HCT116 (cell line): ENCODE measurements at regions not wholly inside any gene's neighbourhood (a gene's known extent, or its start where the extent isn't known, plus 50 kb on each side); places are given as distances from the start of the nearest gene placed in this dataset.
"Not testable (repeated sequence)": the region's sequence is repeated elsewhere in the genome, so short reads cannot be mapped to it uniquely, and the experiment has no call there.

ENCODE experiments used
- ATAC-seq: fragments of 200-7000 bp; cut with Tn5 transposase; 2 replicates; pipeline ENCODE4 v1.9.1; 2020; ENCODE audit warnings: mild to moderate bottlenecking, moderate library complexity
- BruUV-seq: library from RNA; stranded (reverse); fragments of 400-500 nt; replicated peaks from 2 replicates; lab custom pipeline; 2021; lab: Mats Ljungman, UMichigan
- CTCF ChIA-PET: fragments of 300-600 bp; sonication (Branson Sonifier 250); formaldehyde crosslinking; loops from one replicate; lab custom pipeline; 2021; ENCODE audit warnings: antibody characterized with exemption; lab: Charles Lee
- POLR2A ChIA-PET: fragments of 300-600, 350-600 bp; sonication (Branson Sonifier 250); formaldehyde crosslinking; loops from one replicate; lab custom pipeline; 2021; ENCODE audit warnings: antibody characterized with exemption; lab: Charles Lee
- RAD21 ChIA-PET, 2 experiments: fragments of 300-600 bp; sonication (Branson Sonifier 250); formaldehyde crosslinking; loops; one replicate each; lab custom pipeline; 2023; ENCODE audit warnings: low total read pairs in 2 of 2; ENCODE audit not compliant: uncharacterized antibody in 2 of 2, unreplicated experiment in 2 of 2, low non-redundant PET in 1 of 2; lab: Charles Lee
- DNase-seq: peaks from one replicate; pipeline ENCODE4 v3.0.0-alpha.2; 2010; ENCODE audit warnings: low read depth, low spot score
- H2AFZ ChIP-seq: fragments of 200-600 bp; shearing (Covaris generic), sonication (generic); 2 replicates; pipeline ENCODE4 v1.6.1; 2017; ENCODE audit warnings: low read depth, mixed run types, mixed read lengths, antibody characterized with exemption, low read length; ENCODE audit not compliant: poor library complexity, severe bottlenecking
- H3K27ac ChIP-seq: 2 replicates; pipeline ENCODE4 v1.5.1; 2012; ENCODE audit warnings: low read depth, low read length
- H3K27me3 ChIP-seq: fragments of 200-600 bp; sonication (generic); 2 replicates; pipeline ENCODE4 v1.6.1; 2016; ENCODE audit warnings: mixed run types, low read length, mixed read lengths; ENCODE audit not compliant: insufficient read depth
- H3K36me3 ChIP-seq, 2 experiments: fragments of 200-500 bp in 1 of 2; fragments of 200-600 bp in 1 of 2; sonication (Bioruptor generic) in 1 of 2; sonication (generic) in 1 of 2; 2 replicates each; pipeline versions ENCODE4 v1.5.1 to v1.6.1; 2014 to 2016; ENCODE audit warnings: low read length in 2 of 2, inconsistent platforms in 1 of 2, mixed read lengths in 1 of 2, mixed run types in 1 of 2; ENCODE audit not compliant: insufficient read depth in 2 of 2, control insufficient read depth in 1 of 2
- H3K4me1 ChIP-seq, 2 experiments: fragments of 200-600 bp in 1 of 2; sonication (generic) in 1 of 2; 2 replicates each; pipeline versions ENCODE4 v1.5.1 to v1.6.1; 2012 to 2017; ENCODE audit warnings: low read length in 2 of 2, inconsistent platforms in 1 of 2, mild to moderate bottlenecking in 1 of 2, mixed read lengths in 1 of 2, mixed run types in 1 of 2, moderate library complexity in 1 of 2; ENCODE audit not compliant: insufficient read depth in 2 of 2, control insufficient read depth in 1 of 2
- H3K4me2 ChIP-seq: fragments of 200-600 bp; sonication (generic); 2 replicates; pipeline ENCODE4 v1.6.1; 2017; ENCODE audit warnings: mixed run types, low read length, mixed read lengths
- H3K4me3 ChIP-seq, 2 experiments: fragments of 200-600 bp in 1 of 2; sonication (generic) in 1 of 2; replicated peaks in 1 of 2; 2 replicates each; pipeline ENCODE4 v1.5.1; 2011 to 2016; ENCODE audit warnings: low read length in 2 of 2, control low read depth in 1 of 2, low read depth in 1 of 2, mild to moderate bottlenecking in 1 of 2, mixed read lengths in 1 of 2, mixed run types in 1 of 2
- H3K79me2 ChIP-seq: fragments of 200-600 bp; sonication (generic); 2 replicates; pipeline ENCODE4 v1.6.1; 2017; ENCODE audit warnings: mild to moderate bottlenecking, mixed run types, low read length, moderate library complexity, mixed read lengths; ENCODE audit not compliant: insufficient read depth
- H3K9ac ChIP-seq: fragments of 200-600 bp; sonication (generic); 2 replicates; pipeline ENCODE4 v1.6.1; 2016; ENCODE audit warnings: low read length, mixed read lengths
- H3K9me2 ChIP-seq: fragments of 200-600 bp; sonication (generic), shearing (Covaris generic); 2 replicates; pipeline ENCODE4 v1.6.1; 2017; ENCODE audit warnings: mixed run types, mild to moderate bottlenecking, moderate library complexity; ENCODE audit not compliant: insufficient read depth
- H3K9me3 ChIP-seq, 2 experiments: fragments of 200-500 bp in 1 of 2; fragments of 200-600 bp in 1 of 2; sonication (Bioruptor generic) in 1 of 2; sonication (generic) in 1 of 2; 2 replicates each; pipeline ENCODE4 v1.6.1; 2014 to 2017; ENCODE audit warnings: low read length in 2 of 2, mixed read lengths in 2 of 2, inconsistent platforms in 1 of 2, low read depth in 1 of 2, mild to moderate bottlenecking in 1 of 2, mixed run types in 1 of 2, moderate library complexity in 1 of 2; ENCODE audit not compliant: control insufficient read depth in 1 of 2, insufficient read depth in 1 of 2
- H4K20me1 ChIP-seq: fragments of 200-600 bp; sonication (generic), shearing (Covaris generic); 2 replicates; pipeline ENCODE4 v1.6.1; 2017; ENCODE audit warnings: mixed run types, mild to moderate bottlenecking, moderate library complexity; ENCODE audit not compliant: insufficient read depth
- ATF3 ChIP-seq: IDR thresholded peaks from 2 replicates; pipeline ENCODE4 v1.6.1; 2012
- CBX3 ChIP-seq: IDR thresholded peaks from 2 replicates; pipeline ENCODE4 v1.6.1; 2012; ENCODE audit warnings: low read depth
- CEBPB ChIP-seq: IDR thresholded peaks from 2 replicates; pipeline ENCODE4 v1.6.1; 2012; ENCODE audit warnings: low read depth
- CTCF ChIP-seq, 3 experiments: fragments of 200-600 bp in 1 of 3; sonication (generic) in 1 of 3; IDR thresholded peaks in 2 of 3; conservative IDR thresholded peaks in 1 of 3; 2 replicates each; pipeline ENCODE4 v1.5.1; 2012 to 2017; ENCODE audit warnings: low read depth in 2 of 3, low read length in 2 of 3, antibody characterized with exemption in 1 of 3, borderline replicate concordance in 1 of 3, control low read depth in 1 of 3, mild to moderate bottlenecking in 1 of 3, mixed read lengths in 1 of 3, mixed run types in 1 of 3, moderate library complexity in 1 of 3; ENCODE audit not compliant: insufficient read depth in 1 of 3
- EZH2phosphoT487 ChIP-seq: fragments of 200-600 bp; IDR thresholded peaks from 2 replicates; pipeline ENCODE4 v1.6.1; 2018; ENCODE audit warnings: antibody characterized with exemption, borderline replicate concordance
- FOSL1 ChIP-seq: IDR thresholded peaks from 2 replicates; pipeline ENCODE4 v1.6.1; 2012; ENCODE audit warnings: low read depth
- MAX ChIP-seq: IDR thresholded peaks from 2 replicates; pipeline ENCODE4 v1.6.1; 2012
- POLR2A ChIP-seq: IDR thresholded peaks from 2 replicates; pipeline ENCODE4 v1.7.0; 2011; ENCODE audit warnings: borderline replicate concordance; ENCODE audit not compliant: insufficient read depth, insufficient read length; ENCODE audit errors: extremely low read depth
- POLR2AphosphoS5 ChIP-seq: IDR thresholded peaks from 2 replicates; pipeline ENCODE4 v1.6.1; 2011; ENCODE audit warnings: mild to moderate bottlenecking, low read depth, low read length, moderate library complexity
- RAD21 ChIP-seq: IDR thresholded peaks from 2 replicates; pipeline ENCODE4 v1.6.1; 2012; ENCODE audit warnings: low read depth, mild to moderate bottlenecking
- SIN3A ChIP-seq: IDR thresholded peaks from 2 replicates; pipeline ENCODE4 v1.6.1; 2012; ENCODE audit warnings: low read depth
- ZBTB33 ChIP-seq: IDR thresholded peaks from 2 replicates; pipeline ENCODE4 v1.6.1; 2011; ENCODE audit warnings: mild to moderate bottlenecking, low read length, moderate library complexity; ENCODE audit not compliant: insufficient replicate concordance; ENCODE audit errors: extremely low read depth
- ZFX ChIP-seq: fragments of 450-650 bp; IDR thresholded peaks from 2 replicates; pipeline ENCODE4 v1.6.1; 2017
- ZNF274 ChIP-seq: fragments of 200-500 bp; sonication (Bioruptor generic); IDR thresholded peaks from 2 replicates; pipeline ENCODE4 v1.6.1; 2014; ENCODE audit warnings: mild to moderate bottlenecking, low read depth, low read length, inconsistent platforms
- intact Hi-C: fragments of 100-400 bp; cut with micrococcal nuclease; formaldehyde crosslinking; loops from 2 replicates; pipeline ENCODE4 v1.10.0; 2022

- POLR2A ChIA-PET, H3K9ac ChIP-seq, DNase-seq, ATAC-seq, H3K36me3 ChIP-seq, H3K79me2 ChIP-seq, BruUV-seq, CTCF ChIA-PET, H3K4me1 ChIP-seq, H3K4me2 ChIP-seq, H4K20me1 ChIP-seq, H3K27me3 ChIP-seq, H3K9me2 ChIP-seq, H3K9me3 ChIP-seq, H2AFZ ChIP-seq, H3K27ac ChIP-seq, H3K4me3 ChIP-seq, RAD21 ChIA-PET, intact Hi-C loops: not testable (repeated sequence)
Measured at GRCh38 chr7:153797363-153797762, 254.8 kb upstream of the DPP6 start.

- Histone ChIP-seq H3K27ac (no peak overlapping the region), H3K79me2 (no peaks in the 10 kb centered on the region), H3K27me3 (no peaks in the 10 kb centered on the region), H3K36me3 (no peaks in the 10 kb centered on the region), H4K20me1 (no peaks in the 10 kb centered on the region), H3K4me2 (no peak overlapping the region), H3K9ac (no peak overlapping the region), H3K9me2 (no peaks in the 10 kb centered on the region), H3K4me1 (no peaks in the 10 kb centered on the region), H3K4me3 (no peak overlapping the region), H3K9me3 (no peaks in the 10 kb centered on the region), H2AFZ (no peak overlapping the region)
- no peak for DNase-seq
- ATAC-seq = no peak
- BruUV-seq = no TSS peak
- ChIA-PET POLR2A (no interaction called here), RAD21 (no interaction called here), CTCF (no interaction called here)
- no peak for TF ChIP-seq FOSL1
- TF ChIP-seq EZH2phosphoT487 = no peak
- no peak for TF ChIP-seq CEBPB
- TF ChIP-seq CBX3 = no peak
- TF ChIP-seq POLR2A = no peak
- no peak for TF ChIP-seq POLR2AphosphoS5
- no peak for TF ChIP-seq RAD21
- TF ChIP-seq ATF3 = no peak
- TF ChIP-seq ZFX = no peak
- no peak for TF ChIP-seq SIN3A
- no peak for TF ChIP-seq CTCF (IDR thresholded peaks at IDR 0.05 in 2 of 3, conservative IDR thresholded peaks at IDR 0.05 in 1 of 3; ENCODE audit: borderline replicate concordance in 1 of 3, insufficient read depth in 1 of 3, low read depth in 2 of 3, low read length in 2 of 3)
- TF ChIP-seq ZNF274 = no peak
- TF ChIP-seq MAX = no peak
- TF ChIP-seq ZBTB33 = no peak
- intact Hi-C loops = no loop called here
Measured at GRCh38 chr7:153808117-153808516, 244.1 kb upstream of the DPP6 start.
